DOHH2 (cell line): ENCODE measurements at regions not wholly inside any gene's neighbourhood (a gene's known extent, or its start where the extent isn't known, plus 50 kb on each side); places are given as distances from the start of the nearest gene placed in this dataset.

Source experiments
- H3F3A ChIP-seq: fragments of 200-600 bp; sonication (generic), shearing (Covaris generic); 2 replicates; pipeline ENCODE4 v1.6.0; 2016; ENCODE audit warnings: antibody characterized with exemption, mild to moderate bottlenecking; ENCODE audit not compliant: control insufficient read depth, insufficient read depth
- H3K27ac ChIP-seq: fragments of 200-600 bp; sonication (generic); 2 replicates; pipeline ENCODE4 v1.5.1; 2014; ENCODE audit warnings: low read depth, mild to moderate bottlenecking, low read length, moderate library complexity
- H3K27me3 ChIP-seq: fragments of 200-600 bp; sonication (generic); 2 replicates; pipeline ENCODE4 v1.6.1; 2014; ENCODE audit warnings: mild to moderate bottlenecking, low read length, mixed read lengths; ENCODE audit not compliant: control insufficient read depth
- H3K36me3 ChIP-seq: fragments of 200-600 bp; sonication (generic); 2 replicates; pipeline ENCODE4 v1.6.1; 2014; ENCODE audit warnings: mild to moderate bottlenecking, low read length, moderate library complexity, mixed read lengths; ENCODE audit not compliant: control insufficient read depth
- H3K4me1 ChIP-seq: fragments of 200-600 bp; sonication (generic); 2 replicates; pipeline ENCODE4 v1.6.1; 2014; ENCODE audit warnings: mild to moderate bottlenecking, low read length, mixed read lengths; ENCODE audit not compliant: control insufficient read depth
- H3K4me2 ChIP-seq: fragments of 200-600 bp; sonication (generic); 2 replicates; pipeline ENCODE4 v1.6.0; 2014; ENCODE audit warnings: mild to moderate bottlenecking, low read length, moderate library complexity
- H3K4me3 ChIP-seq: fragments of 200-600 bp; sonication (generic); 2 replicates; pipeline ENCODE4 v1.5.1; 2014; ENCODE audit warnings: mild to moderate bottlenecking, low read length, mixed read lengths
- H3K79me2 ChIP-seq: fragments of 200-600 bp; sonication (generic); 2 replicates; pipeline ENCODE4 v1.6.1; 2014; ENCODE audit warnings: mild to moderate bottlenecking, low read length, mixed read lengths; ENCODE audit not compliant: control insufficient read depth
- H3K9me2 ChIP-seq: fragments of 200-600 bp; sonication (generic); replicated peaks from 2 replicates; pipeline ENCODE4 v1.6.1; 2014; ENCODE audit warnings: mild to moderate bottlenecking, low read length, mixed read lengths; ENCODE audit not compliant: control insufficient read depth
- H3K9me3 ChIP-seq: fragments of 200-600 bp; sonication (generic); 2 replicates; pipeline ENCODE4 v1.6.1; 2014; ENCODE audit warnings: antibody characterized with exemption, low read length, mixed read lengths; ENCODE audit not compliant: control insufficient read depth, insufficient read depth
- H4K20me1 ChIP-seq: fragments of 200-600 bp; sonication (generic); 2 replicates; pipeline ENCODE4 v1.6.0; 2014; ENCODE audit warnings: low read depth, mild to moderate bottlenecking, antibody characterized with exemption, low read length, moderate library complexity; ENCODE audit not compliant: control insufficient read depth, insufficient read depth
- CTCF ChIP-seq: fragments of 200-600 bp; sonication (generic); IDR thresholded peaks from one replicate; pipeline ENCODE4 v1.5.1; 2014; ENCODE audit warnings: antibody characterized with exemption, mild to moderate bottlenecking, low read depth, low read length; ENCODE audit not compliant: poor library complexity, severe bottlenecking
- EZH2phosphoT487 ChIP-seq: fragments of 200-600 bp; sonication (generic); IDR thresholded peaks from 2 replicates; pipeline ENCODE4 v1.6.1; 2017; ENCODE audit warnings: borderline replicate concordance, mild to moderate bottlenecking, antibody characterized with exemption, low read length, moderate library complexity, mixed read lengths

GRCh38 chr9:104435059-104435458, 69.0 kb upstream of the OR13F1 start:
- Histone ChIP-seq H3K27me3 (no peaks in the 10 kb centered on the region), H3K79me2 (no peaks in the 10 kb centered on the region), H3K27ac (no peak overlapping the region), H3K4me2 (no peak overlapping the region), H3K4me3 (no peak overlapping the region), H3K36me3 (no peaks in the 10 kb centered on the region), H3K9me2 (no peaks in the 10 kb centered on the region), H3K4me1 (no peaks in the 10 kb centered on the region), H4K20me1 (no peaks in the 10 kb centered on the region), H3F3A (no peaks in the 10 kb centered on the region), H3K9me3 (no peaks in the 10 kb centered on the region)
- TF ChIP-seq EZH2phosphoT487 (no peak), CTCF (no peak)

DNA sequence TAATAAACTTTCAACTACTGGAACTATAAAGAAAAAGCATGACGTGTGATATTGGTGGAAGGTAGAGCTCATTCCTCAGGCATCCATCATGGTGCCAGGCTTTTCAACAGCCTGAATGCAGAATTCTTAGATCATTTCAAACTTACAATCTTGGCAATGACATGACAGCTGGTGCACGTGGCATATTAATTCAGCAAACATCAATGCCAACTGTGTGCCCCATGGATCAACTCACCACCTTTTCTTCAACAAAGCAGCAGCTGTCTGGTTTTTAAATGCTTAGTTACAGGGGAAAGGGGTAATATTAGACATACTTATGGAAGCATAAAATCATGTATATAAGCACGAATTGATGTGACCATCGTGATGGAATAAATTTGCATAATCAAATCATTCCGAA, 56.0 kb upstream of the OR13F1 start:
- TF ChIP-seq EZH2phosphoT487 (no peak), CTCF (no peak)
- Histone ChIP-seq H3K36me3 (no peaks in the 10 kb centered on the region), H3K9me3 (no peaks in the 10 kb centered on the region), H3K4me2 (no peak overlapping the region), H3F3A (no peaks in the 10 kb centered on the region), H3K4me3 (no peak overlapping the region), H3K4me1 (no peaks in the 10 kb centered on the region), H3K9me2 (no peaks in the 10 kb centered on the region), H3K79me2 (no peaks in the 10 kb centered on the region), H3K27me3 (no peaks in the 10 kb centered on the region), H3K27ac (no peak overlapping the region), H4K20me1 (no peaks in the 10 kb centered on the region)
